NCI-H1105 (cell line): ENCODE measurements at regions not wholly inside any gene's neighbourhood (a gene's known extent, or its start where the extent isn't known, plus 50 kb on each side); places are given as distances from the start of the nearest gene placed in this dataset.

ENCODE experiments used
- DNase-seq: peaks from one replicate; lab custom pipeline; 2025; lab: John Stamatoyannopoulos, UW

DNA sequence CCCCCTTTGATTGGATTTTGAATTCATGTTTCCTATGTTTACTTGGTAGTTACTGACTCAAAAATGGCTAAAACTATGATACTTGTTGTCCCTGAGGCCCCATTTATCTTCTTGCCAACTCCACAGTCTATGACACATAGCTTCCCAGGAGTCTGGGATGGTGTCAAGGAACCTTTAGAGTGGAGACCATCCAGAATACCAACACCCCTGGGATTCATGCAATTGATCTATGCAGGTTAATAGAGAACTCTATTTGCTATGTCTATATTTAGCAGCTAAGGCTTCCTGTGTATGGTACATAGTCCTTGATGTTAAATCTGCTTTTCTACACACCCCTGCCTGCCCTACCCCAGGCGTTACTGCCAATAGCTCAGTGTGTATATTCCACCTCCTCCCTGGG is 218.5 kb upstream of the HDAC4 start:
- DNase-seq, result no peak

GRCh38 chr2:239616729-239617128 is 215.9 kb upstream of the HDAC4 start:
- DNase-seq, result no peak

- DNase-seq, result no peak
These were observed 211.3 kb upstream of the HDAC4 start for GRCh38 chr2:239612133-239612532.

DNA sequence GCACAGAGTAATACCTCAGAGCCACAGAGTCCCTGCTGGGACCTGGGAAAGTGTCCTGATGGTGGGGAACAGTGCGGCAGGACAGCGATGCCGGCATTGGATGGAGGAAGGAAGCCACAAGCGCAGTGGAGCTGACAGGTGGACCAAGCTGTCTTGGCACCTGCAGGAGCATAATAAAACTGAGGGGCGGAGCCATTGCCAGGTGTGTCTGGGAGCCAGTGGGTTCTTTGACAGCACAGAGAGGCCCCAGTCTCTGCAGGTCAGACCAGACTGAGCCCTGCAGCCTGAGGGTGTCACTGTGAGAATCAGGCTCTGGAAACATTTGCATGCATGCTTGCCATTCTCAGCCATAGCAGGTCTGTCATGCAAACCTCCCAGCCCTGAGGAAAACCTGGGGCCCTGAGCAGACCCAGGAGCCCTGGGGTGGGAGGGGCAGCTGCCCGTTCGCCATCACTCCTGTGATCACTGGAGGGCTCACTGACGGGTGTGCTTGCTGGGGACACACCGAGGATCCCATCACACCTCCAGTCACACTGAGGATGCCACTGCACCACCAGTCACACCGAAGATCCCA is 210.5 kb upstream of the HDAC4 start:
- no peak for DNase-seq

DNA sequence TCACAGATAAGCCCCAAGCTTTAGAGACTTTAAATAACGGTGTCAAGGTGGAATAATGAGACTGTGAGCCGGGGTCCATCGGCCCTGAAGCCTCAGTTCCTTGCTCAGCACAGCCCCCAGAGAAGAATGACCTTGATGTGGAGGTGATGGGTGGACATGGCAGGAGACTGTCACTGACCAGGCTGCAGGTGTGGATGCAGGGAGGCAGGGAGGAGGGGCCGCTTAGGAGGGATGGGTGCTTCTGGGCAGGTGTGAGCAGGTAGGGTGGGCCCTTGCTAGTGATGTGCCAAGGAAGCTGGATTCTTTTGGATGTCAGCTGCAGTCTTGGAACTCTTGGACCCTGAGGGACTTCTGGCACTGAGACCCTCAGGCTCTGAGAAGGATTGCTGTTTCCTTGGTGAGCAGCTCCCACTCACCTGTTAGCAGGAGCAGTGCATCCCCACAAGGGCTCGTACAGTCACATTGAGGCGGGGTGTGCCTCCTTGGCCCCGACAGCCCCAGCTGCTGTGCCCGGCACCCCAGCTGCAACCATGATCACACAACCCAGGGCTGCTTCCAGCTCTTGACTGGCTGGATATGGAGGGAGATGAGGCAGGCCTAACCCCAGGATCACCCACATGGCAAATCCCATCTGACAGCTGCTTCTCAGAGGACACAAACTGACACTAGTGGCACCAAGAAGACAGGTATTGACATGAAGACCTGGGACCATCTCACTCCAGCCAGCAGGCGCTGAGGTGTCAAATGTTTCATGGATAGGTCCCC is 209.8 kb upstream of the HDAC4 start:
- DNase-seq, result no peak

DNA sequence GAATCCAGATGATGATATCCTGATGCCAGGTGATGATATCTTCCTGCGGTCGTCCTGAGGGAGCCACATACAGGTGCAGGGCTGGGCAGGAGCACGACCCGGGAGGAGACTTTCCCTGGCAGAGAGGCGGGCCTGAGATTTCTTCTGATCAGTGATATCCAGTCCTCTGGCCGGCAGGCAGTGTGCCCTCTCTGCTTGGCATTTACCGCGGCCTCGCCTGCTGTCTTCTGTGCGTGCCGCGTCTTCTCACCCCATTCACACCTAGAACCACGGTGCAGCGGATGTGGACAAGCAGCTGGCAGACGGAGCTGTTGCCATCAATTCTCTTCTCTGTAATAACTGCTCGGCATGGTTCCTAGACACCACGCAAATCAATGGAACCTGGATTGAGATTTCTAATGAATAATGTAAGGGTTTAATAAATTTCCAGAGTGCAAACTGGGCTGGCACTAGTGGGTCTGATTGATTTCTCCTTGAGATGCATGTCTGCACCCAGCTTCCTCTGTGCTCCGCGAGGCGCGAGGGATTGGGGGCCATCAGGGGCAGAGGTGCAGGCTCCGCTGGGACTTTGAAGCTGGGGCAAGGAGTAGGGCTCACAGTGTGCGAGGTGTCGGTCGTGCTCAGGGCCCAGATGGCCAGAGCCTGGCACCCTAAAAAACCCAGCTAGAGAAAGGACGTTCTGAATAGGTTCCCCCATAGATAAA is 208.9 kb upstream of the HDAC4 start:
- no peak for DNase-seq

DNA sequence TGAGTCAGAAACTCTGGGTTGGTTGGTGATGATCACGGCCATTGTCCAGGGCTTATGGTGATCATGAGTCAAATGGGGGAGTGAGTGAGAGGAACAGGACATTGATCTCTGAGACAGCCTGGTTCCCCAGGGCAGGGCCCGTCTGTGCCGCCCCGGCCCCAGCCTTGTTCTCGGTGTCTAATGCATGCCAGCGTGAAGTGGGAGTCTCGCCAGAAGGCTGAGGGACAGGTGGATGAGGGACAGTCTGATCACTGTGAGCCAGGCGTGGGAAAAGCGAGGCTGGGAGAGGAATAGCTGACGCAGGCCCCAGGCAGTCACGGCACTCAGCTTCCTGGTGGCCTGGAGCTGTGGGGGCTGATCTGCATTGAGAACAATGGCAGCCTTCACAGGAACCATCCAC is 208.3 kb upstream of the HDAC4 start:
- DNase-seq, result no peak

DNA sequence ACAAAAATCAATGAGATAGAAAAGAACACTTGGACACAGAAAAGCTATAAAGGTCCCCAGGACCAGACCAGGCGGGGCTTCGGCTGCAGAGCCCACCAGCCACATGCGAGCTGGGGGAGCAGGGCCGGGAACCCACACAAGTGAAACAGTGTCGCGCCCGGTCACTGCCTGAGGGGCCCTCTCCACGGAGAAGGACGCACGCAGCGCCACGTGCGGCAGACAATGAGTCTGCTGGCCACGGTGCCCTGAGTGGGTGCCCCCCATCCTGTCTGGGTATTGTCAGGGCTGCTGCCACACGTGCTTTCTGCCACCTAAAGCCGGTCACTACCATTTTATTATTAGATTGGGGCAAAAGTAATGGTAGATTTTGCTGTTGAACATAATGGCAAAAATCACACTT is 207.9 kb upstream of the HDAC4 start:
- no peak for DNase-seq

DNA sequence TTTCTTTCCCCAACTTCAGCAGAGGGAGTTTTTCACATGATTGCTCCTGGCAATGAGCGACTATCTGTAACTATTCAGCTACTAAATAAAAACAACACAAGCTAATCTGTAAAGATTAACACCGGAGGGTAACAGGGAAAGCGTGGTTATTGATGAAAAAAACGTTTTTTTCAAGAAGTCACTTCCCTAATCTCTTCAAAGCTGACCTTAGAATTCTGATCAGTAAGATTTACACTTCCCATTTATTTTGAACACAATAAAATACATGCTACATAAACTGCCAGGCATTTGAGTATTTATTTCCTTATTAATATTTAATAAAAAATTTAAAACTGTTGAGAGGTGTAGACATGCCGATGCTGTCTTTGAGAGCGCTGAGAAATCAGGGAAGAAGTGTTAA is 207.4 kb upstream of the HDAC4 start:
- DNase-seq, result no peak

DNA sequence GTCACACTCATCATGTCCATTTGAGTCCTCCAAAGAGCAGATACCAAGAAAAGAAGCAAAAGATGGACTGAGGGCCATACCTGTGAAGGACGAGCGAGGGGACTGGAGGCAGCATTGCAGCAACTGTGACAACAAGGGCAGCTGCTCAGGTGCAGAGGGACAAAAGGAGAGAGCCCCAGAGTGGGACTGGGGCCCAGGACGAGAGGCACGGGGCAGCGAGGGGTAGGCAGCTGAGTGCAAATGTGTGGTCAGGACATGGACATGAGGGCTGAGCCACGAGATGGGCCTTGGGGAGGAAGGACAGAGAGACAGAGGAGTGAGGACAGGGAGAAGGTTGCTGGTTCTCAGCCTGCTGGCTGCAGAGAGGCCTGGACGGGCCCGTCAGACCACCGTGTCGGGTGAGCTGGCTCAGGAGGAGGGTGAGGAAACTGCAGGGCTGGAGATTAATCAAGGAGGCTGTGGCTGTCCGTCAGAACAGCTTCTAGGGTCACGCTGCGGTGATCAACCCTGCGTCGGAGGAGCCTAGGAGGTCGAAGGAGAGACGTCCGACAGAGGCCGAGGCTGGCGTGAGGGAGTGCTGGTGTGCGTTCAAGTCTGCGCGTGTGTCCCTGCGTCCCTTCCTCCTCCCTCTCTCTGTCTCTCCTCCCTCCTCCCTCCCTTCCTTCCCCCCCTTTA is 206.8 kb upstream of the HDAC4 start:
- DNase-seq, result no peak

DNA sequence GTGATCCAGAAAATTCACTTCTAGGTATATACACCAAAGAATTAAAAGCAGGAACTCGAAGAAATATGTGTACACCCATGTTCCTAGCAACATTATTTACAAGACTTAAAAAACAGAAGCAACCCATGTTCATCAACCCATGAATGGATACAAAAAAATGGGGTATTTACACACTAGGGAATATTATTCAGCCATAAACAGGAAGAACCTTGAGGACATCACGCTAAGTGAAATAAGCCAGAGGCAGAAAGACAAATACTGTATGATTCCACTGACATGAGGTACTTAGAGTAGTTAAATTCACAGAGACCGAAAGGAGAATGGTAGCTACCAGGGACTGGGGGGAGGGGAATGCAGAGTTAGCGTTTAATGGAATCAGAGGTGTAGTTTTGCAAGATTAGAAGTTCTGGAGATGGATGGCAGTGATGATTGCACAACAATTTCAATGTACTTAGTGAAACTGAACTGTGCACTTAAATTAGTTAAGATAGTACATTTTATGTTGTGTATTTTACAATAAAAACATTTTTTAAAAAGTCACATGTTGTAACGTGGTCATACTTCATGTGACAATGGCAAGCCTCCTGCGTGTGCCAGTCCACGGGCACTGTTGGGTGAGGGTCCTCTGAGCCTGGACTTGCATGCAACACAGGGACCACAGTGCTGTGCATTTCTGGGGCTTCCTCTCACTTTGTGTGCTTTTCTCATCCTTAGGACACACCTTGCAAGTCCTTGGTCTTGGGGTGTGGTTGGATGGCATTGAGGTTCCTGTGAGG is 206.1 kb upstream of the HDAC4 start:
- no peak for DNase-seq

DNA sequence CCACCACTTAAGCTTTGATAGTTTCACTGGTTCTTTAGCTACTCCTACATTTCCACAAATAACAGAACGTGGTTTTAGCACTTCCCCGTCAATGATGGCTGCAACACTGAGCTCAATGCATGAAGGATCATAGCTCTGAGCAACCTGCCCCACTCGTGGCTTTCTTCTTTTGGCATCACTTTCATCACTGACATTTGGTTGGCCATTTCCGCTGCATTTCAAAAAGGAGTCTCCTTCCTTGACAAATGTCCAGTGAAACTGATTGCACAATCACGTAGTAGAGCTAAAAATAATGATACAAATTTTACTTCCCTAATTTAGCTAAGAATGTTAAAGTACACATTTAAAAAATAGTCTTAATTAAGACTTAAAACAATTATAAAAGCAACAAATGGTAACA is 205.2 kb upstream of the HDAC4 start:
- DNase-seq, result no peak

DNA sequence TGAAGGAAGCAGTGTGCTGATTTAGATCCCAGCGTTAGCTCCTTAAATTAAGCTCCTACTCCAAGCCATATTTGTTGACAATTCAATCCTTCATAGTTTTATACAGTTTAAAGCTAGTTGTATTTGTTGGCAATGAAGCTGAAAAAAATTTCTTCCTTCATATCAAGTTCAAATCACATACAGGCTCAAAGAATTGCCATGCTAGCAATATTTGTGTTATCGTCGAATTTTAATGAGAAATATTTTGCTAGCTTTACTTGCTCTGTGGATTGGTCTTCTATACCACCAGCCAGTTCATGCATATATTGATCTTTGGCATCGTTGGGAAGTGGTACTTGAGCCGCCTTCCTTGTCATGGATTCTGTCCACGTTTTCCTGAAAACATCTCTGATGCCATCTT is 204.6 kb upstream of the HDAC4 start:
- no peak for DNase-seq

GRCh38 chr2:239604861-239605260 is 204.0 kb upstream of the HDAC4 start:
- no peak for DNase-seq

DNA sequence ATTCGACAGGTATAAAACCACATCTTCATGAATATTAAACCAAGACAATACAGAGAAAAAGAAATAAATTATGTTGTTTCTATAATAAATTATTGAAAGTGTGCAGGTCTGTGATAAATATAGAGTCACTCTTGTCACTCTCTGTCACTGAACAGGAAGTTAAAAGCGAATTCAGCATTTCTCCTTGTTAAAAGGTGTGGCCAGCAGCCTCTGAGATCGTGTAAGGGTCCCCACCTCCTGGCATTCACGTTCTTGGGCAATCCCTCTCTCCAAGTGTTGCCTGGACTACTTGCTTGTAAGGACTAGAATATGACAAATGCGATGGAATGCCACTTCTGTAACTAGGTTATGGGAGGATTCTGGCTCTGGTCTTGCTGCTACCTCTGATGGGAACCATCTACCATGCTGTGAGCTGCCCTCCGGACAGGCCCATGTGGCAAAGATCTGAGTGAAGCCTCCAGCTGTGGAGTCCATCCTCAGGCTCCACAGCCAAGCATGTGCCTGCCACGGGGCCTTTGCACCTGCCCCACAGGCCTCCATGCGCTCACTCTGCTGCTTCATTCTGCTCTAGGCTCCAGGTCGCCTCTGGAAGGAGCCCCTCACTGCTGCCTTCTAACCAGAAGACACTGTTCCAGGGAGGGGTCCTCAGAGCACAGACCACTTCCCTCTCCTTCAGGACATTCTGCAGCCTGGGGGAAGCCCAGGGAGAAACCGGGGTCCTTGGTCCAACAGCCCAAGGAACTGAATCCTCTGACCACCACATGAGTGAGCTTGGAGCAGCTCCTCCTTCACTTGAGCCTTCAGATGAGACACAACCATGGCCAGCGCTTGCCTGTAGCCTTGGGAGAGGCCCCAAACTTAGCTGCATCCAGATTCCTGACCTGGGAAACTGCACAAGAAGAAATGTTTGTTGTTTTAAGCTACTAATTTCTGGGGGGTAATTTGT is 202.9 kb upstream of the HDAC4 start:
- DNase-seq, result no peak

GRCh38 chr2:239602290-239603282 is 201.8 kb upstream of the HDAC4 start:
- no peak for DNase-seq

DNA sequence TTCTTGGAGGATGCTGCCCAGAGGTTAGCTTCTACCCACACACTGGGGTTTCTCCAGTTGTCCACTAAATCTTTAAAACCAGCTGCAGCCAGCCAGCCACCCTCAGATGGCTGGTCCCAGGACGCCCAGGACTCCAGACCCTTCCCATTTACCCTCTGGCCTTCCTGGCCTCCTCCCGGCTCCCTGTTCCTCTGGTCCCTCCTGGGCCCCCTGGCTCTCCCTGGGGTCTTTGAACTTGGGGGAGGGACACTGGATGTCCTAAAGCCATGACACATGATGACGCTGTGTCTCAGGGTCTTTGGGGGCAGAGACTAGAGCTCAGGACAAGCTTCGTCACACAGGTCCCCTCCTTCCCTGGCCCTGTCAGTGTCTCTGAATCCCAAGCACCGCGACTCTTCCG is 201.1 kb upstream of the HDAC4 start:
- DNase-seq, result no peak

DNA sequence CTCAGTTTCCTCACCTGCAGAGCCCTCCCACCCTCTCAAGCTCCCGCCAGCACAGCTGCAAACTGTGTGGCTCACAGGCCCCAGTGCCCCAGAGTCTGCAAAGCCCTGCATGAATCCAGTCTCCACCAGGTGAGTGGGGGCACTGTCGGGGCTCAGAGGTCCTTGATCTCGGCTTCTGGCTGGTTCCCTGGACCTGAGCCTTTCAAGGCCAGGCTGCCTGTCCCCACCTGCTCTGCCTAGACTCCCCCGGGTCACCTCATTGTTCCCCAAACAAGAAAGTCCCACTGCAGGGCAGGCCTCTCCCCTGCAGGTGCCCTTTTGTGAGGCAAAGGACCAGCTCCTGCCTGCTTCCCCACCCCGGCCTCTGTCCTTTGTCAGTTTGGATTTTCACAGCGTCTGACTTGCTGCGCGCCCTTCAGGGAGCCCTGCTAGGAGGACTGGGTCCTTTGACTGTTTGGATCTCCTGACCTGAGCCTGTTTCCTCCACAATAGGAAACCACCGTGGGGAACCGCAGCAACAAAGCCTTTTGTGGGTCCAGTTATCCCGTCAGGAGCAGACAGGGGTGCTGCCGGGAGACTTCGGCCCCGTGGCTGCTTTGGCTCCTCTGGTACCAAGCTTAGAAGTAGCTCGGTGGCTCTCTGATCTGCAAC is 200.5 kb upstream of the HDAC4 start:
- no peak for DNase-seq

DNA sequence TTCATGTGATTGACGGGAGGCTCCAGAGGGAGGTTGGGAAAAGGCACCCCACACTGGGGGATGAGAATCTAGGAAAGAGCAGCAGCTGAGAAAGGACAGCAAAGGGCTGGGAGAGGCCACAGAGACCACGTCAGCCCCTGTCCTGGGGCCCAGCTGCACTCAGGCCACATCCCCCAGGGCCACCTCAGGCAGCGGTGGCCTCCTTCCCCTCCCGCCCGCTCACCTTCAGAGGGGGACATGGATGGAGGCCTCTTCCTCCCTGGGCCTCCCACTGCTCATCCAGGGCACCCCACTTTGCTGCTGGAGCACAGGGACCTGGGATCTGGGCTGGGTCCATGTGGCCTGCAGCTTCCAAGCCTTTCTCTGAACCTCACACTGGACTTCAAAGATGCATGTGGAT is 199.8 kb upstream of the HDAC4 start:
- no peak for DNase-seq
